ENCODE measurements at regions not wholly inside any gene's neighbourhood (a gene's known extent, or its start where the extent isn't known, plus 50 kb on each side); places are given as distances from the start of the nearest gene placed in this dataset.

DNA sequence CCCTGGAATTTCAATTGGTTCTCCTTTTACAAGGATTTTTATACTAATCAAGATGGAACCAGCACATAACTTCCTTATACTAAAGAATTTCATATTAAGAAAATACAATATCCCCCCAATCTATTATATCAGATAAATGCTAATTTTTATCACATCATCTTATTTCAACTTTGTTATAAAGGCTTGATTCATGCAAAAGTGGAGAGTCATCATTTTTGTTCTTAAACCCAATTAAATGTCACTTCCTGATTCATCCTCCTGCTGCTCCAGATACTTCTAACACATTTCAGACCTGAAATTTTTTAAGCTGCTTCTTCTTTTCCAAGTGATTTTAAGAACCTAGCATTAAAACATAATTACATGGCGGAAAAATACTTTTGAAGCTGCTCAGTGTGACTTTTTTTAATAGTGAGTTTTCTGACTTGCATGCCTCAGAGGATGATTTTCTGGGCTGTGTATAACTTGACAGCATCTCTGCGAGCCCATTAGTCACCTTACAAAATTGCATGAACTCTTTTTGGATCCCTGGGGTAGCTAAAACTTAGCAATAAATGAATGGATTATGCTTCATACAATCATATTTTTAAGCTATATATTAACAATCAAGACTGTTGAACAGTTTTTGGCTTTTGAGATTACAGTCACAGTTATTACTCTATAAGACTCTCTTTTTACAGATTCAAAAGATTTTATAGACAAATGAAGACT, 134.1 kb downstream of the ELOVL4 start:
- TF ChIP-seq CEBPB (IDR thresholded peaks at IDR 0.05) (no peak), FOXM1 (IDR thresholded peaks at IDR 0.05; ENCODE audit: borderline replicate concordance, low read depth) (no peak), YY1 (IDR thresholded peaks at IDR 0.05; ENCODE audit: low read depth) (no peak), RAD21 (IDR thresholded peaks at IDR 0.05; ENCODE audit: low read depth) (no peak), TAF1 (IDR thresholded peaks at IDR 0.05; ENCODE audit: low read depth) (no peak), TCF12 (IDR thresholded peaks at IDR 0.05; ENCODE audit: low read depth) (no peak), TEAD4 (IDR thresholded peaks at IDR 0.05) (no peak), EP300 (IDR thresholded peaks at IDR 0.05; ENCODE audit: borderline replicate concordance) (no peak)
- TF ChIP-seq, protein P1, sequence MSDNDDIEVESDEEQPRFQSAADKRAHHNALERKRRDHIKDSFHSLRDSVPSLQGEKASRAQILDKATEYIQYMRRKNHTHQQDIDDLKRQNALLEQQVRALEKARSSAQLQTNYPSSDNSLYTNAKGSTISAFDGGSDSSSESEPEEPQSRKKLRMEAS (IDR thresholded peaks at IDR 0.05), result no peak
- TF ChIP-seq, protein P2, sequence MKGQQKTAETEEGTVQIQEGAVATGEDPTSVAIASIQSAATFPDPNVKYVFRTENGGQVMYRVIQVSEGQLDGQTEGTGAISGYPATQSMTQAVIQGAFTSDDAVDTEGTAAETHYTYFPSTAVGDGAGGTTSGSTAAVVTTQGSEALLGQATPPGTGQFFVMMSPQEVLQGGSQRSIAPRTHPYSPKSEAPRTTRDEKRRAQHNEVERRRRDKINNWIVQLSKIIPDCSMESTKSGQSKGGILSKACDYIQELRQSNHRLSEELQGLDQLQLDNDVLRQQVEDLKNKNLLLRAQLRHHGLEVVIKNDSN (IDR thresholded peaks at IDR 0.05), result no peak
- TF ChIP-seq, protein P3, sequence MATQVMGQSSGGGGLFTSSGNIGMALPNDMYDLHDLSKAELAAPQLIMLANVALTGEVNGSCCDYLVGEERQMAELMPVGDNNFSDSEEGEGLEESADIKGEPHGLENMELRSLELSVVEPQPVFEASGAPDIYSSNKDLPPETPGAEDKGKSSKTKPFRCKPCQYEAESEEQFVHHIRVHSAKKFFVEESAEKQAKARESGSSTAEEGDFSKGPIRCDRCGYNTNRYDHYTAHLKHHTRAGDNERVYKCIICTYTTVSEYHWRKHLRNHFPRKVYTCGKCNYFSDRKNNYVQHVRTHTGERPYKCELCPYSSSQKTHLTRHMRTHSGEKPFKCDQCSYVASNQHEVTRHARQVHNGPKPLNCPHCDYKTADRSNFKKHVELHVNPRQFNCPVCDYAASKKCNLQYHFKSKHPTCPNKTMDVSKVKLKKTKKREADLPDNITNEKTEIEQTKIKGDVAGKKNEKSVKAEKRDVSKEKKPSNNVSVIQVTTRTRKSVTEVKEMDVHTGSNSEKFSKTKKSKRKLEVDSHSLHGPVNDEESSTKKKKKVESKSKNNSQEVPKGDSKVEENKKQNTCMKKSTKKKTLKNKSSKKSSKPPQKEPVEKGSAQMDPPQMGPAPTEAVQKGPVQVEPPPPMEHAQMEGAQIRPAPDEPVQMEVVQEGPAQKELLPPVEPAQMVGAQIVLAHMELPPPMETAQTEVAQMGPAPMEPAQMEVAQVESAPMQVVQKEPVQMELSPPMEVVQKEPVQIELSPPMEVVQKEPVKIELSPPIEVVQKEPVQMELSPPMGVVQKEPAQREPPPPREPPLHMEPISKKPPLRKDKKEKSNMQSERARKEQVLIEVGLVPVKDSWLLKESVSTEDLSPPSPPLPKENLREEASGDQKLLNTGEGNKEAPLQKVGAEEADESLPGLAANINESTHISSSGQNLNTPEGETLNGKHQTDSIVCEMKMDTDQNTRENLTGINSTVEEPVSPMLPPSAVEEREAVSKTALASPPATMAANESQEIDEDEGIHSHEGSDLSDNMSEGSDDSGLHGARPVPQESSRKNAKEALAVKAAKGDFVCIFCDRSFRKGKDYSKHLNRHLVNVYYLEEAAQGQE (IDR thresholded peaks at IDR 0.05; ENCODE audit: low read depth), result no peak

All from Ishikawa (cell line).